NCI-H1417 (cell line): ENCODE measurements at regions not wholly inside any gene's neighbourhood (a gene's known extent, or its start where the extent isn't known, plus 50 kb on each side); places are given as distances from the start of the nearest gene placed in this dataset.

Experiments
- DNase-seq, 3 experiments: peaks; one replicate each; lab custom pipeline; 2025; lab: John Stamatoyannopoulos, UW

DNA sequence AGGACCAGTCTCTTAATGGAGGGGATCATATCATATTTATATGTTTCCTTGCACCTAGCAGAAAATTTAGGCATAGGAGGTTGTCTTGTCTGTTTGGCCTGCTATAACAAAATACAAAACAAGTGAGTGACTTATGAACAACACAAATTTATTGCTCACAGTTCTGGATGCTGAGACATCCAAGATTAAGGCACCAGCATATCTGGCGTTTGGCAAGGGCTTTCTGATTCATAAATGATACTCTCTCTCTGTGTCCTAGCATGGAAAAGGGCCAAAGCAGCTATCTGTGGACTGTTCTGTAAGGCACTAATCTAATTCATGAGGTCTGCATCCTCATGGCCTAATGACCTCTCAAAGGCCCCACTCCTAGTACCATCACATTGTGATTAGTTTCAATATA lies 683.0 kb downstream of the NR2F2 start:
- DNase-seq, result no peak

DNA sequence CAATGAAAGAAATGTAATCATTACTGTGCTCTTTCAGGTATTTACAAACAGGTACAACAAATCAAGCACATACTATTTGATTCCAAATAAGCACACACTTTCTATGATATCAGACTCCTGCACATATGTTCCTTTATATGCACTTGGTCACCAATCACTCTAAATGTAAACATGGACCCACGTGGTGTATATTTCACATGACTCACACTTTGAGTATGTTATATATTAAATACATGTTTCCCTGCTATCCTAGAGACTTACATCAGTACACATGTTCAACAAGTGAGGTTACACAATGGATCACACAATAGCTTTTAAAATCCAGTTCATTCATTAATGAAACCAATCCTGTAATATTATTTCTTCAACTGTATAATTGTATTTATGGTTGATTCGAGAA lies 683.5 kb downstream of the NR2F2 start:
- DNase-seq, result no peak

GRCh38 chr15:97023488-97023844 lies 693.0 kb downstream of the NR2F2 start:
- no peak for DNase-seq

DNA sequence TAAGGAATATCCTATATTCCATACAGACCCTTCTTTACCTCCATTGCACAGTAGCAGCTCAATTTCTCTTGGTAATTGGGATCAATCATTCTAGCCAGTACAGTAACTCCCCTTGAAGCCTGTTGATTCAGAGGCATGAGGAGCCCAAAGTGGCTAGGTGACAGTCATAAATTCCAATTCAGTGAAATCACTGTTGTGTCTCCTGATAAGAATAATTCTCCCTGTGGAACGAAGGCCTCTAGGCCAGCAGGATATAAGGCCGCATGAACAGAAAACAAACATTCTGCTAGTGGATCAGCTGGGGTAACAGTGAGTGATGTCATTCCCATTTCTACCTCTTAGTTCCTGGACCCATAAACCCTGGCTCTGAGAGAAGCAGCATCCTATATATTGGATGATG lies 696.3 kb downstream of the NR2F2 start:
- DNase-seq, result no peak

- no peak for DNase-seq
Measured at GRCh38 chr15:97027772-97028171, 697.3 kb downstream of the NR2F2 start.

DNA sequence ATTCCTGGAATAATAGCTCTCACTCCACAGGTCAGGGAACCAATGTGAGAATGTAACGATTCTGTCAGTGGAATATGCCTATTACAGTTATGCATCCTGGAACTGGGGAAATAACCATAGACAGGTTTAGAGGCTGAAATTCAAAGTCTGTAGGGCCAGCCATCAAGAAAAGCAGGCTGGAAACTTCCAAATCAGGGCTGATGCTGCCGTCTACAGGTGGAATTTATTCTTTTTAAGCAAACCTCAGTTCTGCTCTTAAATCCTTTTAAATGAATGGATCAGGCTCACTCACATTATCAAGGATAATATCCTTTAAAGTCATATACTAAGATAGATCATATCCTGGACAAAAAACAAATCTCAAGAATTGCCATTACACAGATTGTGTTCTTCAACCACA lies 699.8 kb downstream of the NR2F2 start:
- no peak for DNase-seq

GRCh38 chr15:97036301-97036700 lies 705.8 kb downstream of the NR2F2 start:
- DNase-seq, result no peak

- DNase-seq, result no peak
Measured at GRCh38 chr15:97037080-97037479, 706.6 kb downstream of the NR2F2 start.

DNA sequence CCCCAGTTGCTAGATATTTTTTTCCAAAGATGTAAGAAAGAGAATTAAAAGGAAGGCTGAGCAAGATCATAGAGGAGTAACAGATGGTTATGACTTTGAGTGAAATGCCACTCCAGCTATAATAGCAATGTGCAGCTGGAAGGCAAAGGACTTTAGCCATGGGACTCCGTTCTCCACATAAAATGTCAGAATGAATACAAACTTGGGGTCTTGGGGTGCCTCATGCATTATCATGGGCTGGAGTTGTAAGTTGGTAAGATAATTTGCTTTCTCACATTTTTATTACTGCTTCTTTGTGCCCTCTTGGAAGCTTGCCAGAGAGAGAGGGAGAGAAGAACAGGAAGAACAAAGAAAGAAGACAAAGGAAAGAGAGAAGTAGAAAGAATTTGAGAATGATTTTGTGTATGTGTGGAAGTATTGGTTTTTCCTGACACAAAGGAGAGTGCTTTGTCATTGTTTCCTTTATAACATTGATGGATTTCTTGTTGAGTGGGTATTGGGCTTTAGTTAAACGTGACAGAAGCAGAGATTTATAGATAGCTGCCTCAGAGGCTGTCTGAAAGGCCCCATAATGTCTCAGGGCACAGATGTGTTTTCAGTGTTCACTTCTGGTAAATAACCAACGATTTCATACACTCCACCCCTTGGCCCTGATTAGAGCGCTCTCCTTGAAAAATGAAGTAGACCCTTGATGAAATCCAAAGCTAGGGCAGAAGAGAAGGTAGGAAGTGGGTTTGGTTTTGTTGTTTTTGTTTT lies 715.3 kb downstream of the NR2F2 start:
- DNase-seq, result peak in 2 of 3 experiments; percentile 38 to 80

DNA sequence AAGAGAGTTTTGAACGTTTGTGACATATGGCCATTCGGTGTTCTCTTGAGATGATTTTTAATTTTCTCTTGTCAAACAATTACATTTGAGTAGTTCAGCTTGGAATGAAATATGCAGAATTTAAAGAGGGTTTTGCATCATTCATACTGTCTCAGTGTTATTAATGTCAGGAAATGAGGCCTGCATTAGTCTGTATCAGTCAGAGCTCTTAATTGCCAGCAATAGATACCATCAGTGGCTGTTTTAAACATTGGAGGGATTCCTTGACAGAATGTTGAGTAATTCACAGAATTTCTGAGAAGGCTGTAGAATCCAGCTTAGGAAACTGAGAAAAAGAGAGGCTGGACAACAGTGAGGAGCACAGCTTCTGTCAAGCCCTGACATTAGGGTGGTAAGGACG lies 722.0 kb downstream of the NR2F2 start:
- DNase-seq, result no peak

DNA sequence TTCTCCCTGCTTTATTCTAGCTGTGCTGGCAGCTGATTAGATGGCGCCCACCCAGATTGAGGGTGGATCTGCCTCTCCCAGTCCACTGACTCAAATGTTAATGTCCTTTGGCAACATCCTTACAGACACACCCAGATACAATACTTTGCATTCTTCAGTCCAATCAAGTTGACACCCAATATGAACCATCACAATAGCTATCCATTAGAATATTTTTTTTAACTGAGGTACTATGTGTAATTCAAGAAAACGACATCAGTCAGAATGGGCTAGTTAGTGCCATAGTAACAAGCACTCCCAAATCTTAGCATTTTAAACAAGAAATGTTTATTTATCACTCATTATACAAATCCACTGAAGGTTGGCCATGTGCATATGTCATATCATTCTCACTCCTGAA lies 723.1 kb downstream of the NR2F2 start:
- no peak for DNase-seq

DNA sequence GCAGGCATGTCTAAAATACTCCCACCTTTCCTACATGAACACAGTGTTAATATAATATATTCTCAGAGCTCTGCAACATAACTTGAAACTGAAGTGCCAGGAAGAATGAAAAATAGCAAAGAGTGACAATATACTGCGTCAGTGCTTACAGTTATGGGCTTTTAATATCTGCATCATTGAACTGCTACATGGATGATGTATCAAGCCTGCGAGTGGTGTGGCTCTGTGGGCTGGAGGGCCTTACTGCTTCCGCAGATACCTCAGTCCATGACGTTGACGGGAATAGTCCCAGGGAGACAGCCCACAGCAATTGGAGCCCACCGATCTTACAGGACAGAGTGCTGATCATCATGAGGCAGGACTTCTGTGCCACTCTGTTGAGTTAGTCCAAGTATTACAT lies 727.0 kb downstream of the NR2F2 start:
- DNase-seq, result no peak

DNA sequence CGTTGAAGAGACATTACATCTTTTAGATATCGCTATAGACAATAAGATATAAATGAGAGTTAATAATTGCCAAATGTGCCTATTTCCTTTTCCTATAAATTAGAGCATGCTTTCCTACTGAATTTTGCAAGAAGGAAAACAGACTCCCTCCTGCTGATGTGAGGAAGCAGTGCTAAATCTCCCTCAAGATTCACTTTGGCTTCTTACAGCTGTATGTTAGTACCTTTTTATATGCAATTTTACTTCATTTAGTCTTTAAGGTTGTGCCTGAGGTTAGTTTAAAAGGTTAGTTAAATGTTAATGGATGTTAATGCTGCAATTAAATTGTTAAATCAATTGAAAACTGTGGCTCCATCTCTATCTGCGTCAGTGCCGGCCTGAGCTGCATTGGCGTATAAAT lies 728.8 kb downstream of the NR2F2 start:
- no peak for DNase-seq

DNA sequence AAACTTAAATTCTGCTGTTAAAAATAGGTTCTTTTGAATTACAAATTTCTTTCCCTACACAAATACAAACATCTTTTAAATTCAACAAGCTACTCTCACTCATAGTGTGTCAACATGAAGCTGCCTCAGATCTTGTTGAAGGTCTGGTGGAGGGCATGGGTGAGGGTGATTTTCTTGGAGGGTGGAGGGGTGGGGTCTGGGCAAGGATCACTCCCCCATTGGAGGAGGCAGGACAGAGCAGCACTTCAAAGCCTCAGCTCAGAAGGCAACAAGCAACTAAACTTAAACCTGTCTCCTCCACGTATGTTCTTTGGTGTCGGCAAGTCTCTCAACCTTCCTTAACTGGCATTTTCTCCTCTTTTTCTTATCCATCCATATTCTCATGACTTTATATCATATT lies 730.9 kb downstream of the NR2F2 start:
- DNase-seq, result no peak

DNA sequence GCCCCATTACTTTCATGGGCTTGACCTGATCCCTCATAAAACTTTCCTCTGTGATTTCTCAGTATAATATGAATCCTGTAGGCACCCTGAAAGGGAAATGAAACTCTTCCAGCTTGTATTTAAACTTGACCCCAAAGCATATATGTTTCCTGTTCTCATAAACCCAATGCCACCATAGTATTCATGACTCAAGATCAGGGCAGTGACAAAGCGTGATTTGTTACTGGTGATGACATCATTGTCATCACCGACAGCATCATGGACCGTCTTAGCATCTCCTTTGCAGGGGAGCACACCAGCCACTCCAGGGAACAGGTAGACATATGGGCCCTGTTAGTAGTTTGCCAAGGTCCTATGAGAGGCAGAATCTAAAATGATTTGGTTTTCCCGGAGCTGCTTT lies 741.2 kb downstream of the NR2F2 start:
- DNase-seq, result no peak

DNA sequence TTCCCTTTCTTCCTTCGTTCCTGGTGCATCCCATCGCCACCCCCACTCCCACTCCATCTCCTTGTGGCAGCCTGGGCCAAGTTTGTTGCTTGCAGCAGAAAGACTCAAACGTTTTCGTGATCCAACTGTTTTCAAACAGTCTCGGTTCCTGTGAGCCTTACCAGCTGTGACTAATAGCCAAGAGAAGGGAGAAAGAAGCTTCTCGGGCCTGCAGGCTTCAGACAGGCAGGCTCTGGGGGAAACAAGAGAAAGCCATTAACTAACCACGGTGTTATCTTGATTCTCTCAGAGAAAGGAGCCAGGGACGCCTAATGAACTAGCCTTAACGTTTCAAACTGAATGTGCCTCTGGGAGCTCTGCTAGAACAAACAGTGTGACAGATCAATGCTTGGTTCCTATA lies 742.0 kb downstream of the NR2F2 start:
- DNase-seq, result no peak

- DNase-seq, result no peak
Measured at GRCh38 chr15:97076011-97076410, 745.5 kb downstream of the NR2F2 start.

- no peak for DNase-seq
Measured at GRCh38 chr15:97077975-97078374, 747.5 kb downstream of the NR2F2 start.

GRCh38 chr15:97078591-97078990 lies 748.1 kb downstream of the NR2F2 start:
- no peak for DNase-seq

- DNase-seq, result no peak
Measured at GRCh38 chr15:97081666-97082226, 751.2 kb downstream of the NR2F2 start.

- peak; percentile 20 to 65 (median 48) for DNase-seq
Measured at GRCh38 chr15:97082830-97083229, 752.3 kb downstream of the NR2F2 start.

DNA sequence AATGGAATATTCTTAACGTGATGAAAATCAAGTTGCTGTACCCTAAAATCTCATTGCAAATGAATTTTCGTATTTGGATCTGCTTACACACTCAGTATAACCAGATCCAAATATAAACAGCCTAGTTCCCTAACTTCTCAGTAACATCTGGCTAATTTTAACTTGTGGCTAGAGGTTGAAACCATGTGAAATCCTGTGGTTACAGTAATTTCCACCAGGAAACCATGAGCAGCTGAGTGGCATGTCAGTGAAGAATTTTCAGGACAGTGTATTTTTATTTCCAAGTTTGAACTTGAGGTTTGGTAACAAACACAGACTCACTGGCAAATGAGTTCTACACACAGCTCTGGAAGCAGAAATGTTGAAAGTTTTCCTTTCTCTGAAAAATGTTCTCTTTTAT lies 754.1 kb downstream of the NR2F2 start:
- no peak for DNase-seq

DNA sequence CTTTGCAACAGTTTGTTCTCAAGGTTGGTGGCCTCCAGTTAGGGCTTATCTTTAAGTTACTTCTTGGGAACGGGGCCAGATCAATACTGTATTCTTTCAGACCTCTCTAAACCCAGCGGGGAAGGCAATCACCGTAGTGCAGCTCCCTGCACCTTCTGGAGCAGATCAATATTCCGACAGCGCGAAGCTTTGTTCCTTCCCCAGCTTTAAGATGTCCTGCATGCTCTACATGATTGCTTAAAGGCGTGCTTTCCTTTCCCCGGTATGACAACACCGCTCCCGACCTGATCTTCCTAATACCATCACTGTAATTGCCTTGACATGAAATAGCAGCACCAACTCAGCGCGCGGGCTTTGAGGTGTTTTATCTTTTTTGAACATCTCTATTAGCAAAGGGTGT lies 755.2 kb downstream of the NR2F2 start:
- DNase-seq, result no peak
